IPS-15b (cell line): ENCODE measurements at regions not wholly inside any gene's neighbourhood (a gene's known extent, or its start where the extent isn't known, plus 50 kb on each side); places are given as distances from the start of the nearest gene placed in this dataset.

Experiments used
- H3K27me3 ChIP-seq: one replicate; pipeline ENCODE4 v1.6.1; 2013; ENCODE audit warnings: low read length; ENCODE audit not compliant: control insufficient read depth, insufficient read depth
- H3K36me3 ChIP-seq: one replicate; pipeline ENCODE4 v1.6.1; 2013; ENCODE audit warnings: low read length; ENCODE audit not compliant: control insufficient read depth, insufficient read depth
- H3K4me1 ChIP-seq: one replicate; pipeline ENCODE4 v1.6.1; 2013; ENCODE audit warnings: mild to moderate bottlenecking, low read length; ENCODE audit not compliant: control insufficient read depth, insufficient read depth
- H3K4me3 ChIP-seq: one replicate; pipeline ENCODE4 v1.5.1; 2013; ENCODE audit warnings: low read depth, low read length
- H3K9ac ChIP-seq: one replicate; pipeline ENCODE4 v1.6.1; 2013; ENCODE audit warnings: low read depth, mild to moderate bottlenecking, low read length
- H3K9me3 ChIP-seq: one replicate; pipeline ENCODE4 v1.6.1; 2013; ENCODE audit warnings: mild to moderate bottlenecking, low read length; ENCODE audit not compliant: control insufficient read depth, insufficient read depth

DNA sequence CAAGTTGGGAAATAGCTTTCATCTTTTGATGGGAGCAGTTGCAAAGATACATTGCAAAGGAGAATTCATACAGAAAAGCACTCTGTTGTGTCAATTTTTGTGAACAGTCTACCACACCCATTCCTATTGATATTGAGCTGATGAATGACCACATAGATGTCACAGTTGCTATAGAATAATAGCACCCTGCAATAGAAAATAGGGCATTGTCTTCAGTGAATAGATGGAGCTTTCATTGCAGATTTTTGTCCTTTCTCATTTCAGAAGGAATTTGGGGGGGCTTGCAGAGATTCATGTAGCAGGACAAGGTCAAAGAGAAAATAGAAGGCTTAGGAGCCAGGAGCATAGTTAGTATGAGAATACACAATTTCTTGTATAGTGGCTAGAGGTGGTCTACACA, 237.9 kb downstream of the TMEM38B start:
- Histone ChIP-seq H3K9me3 (peaks cover 3% of the 10 kb centered on the region), H3K4me1 (no peaks in the 10 kb centered on the region), H3K9ac (no peak overlapping the region), H3K27me3 (no peaks in the 10 kb centered on the region), H3K36me3 (no peaks in the 10 kb centered on the region), H3K4me3 (no peak overlapping the region)

DNA sequence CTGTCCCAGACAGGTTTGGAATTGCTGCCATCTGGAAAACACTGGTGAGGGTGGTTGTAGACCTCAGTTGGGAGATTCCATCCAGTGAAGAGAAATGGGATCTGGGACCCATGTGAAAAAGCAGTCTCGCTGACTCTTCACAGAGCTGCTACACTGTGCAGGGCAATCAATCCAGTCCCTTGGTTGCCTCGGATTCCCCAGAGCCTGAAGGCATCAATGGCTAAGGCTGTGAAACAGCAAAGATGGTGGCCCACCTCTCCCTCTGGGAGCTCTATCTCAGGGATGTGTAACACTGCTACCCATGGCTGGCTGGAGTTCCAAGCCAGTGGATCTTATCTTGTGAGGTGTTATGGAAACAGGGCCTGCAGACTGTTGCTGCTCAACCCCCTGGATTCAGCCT, 256.1 kb downstream of the TMEM38B start:
- Histone ChIP-seq H3K9me3 (no peaks in the 10 kb centered on the region), H3K36me3 (no peaks in the 10 kb centered on the region), H3K27me3 (no peaks in the 10 kb centered on the region), H3K4me1 (no peaks in the 10 kb centered on the region), H3K4me3 (no peak overlapping the region), H3K9ac (no peak overlapping the region)

DNA sequence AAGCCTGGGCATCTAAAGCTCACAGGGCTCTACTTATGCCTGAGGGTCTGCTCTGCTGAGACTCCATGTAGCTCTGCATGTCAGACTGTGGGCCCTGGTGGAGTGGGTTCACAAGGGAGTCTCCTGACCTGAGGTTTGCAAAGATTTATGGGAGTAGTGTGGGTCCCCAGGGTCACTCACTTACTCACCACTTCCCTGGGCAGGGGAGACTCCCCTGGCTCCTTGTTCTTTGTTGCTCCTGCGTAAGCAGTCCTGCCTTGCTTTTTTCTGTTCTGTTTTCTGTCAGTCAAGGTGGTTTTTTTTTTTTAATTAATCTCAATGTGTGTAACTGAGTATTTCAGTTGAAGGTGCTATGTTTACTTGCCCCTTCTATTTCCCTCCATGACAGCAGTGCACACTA, 256.6 kb downstream of the TMEM38B start:
- Histone ChIP-seq H3K9me3 (no peaks in the 10 kb centered on the region), H3K9ac (no peak overlapping the region), H3K4me1 (no peaks in the 10 kb centered on the region), H3K4me3 (no peak overlapping the region), H3K36me3 (no peaks in the 10 kb centered on the region), H3K27me3 (no peaks in the 10 kb centered on the region)

DNA sequence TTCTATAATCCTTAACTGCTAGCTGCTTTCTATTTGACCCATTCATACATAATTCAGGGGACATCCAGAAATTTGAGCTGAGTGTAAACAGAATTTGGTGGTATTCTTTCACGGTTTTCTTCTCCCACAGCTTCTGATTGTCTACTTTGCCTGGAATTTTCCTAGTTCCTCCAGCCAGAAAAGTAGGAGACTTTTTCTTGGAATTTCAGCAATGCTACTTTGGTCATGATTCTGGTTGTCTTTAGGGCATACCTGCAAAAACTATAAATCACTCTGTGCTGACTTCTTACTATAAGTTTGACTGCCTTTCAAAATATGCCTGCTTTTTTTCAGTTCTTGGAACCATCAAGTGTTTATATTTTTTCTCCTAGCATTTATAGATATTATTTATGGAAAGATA, 260.2 kb downstream of the TMEM38B start:
- H3K4me1 ChIP-seq: peaks cover 3% of the 10 kb centered on the region
- no peak overlapping the region for H3K9ac ChIP-seq
- no peaks in the 10 kb centered on the region for H3K27me3 ChIP-seq
- no peaks in the 10 kb centered on the region for H3K9me3 ChIP-seq
- no peak overlapping the region for H3K4me3 ChIP-seq
- H3K36me3 ChIP-seq: no peaks in the 10 kb centered on the region

DNA sequence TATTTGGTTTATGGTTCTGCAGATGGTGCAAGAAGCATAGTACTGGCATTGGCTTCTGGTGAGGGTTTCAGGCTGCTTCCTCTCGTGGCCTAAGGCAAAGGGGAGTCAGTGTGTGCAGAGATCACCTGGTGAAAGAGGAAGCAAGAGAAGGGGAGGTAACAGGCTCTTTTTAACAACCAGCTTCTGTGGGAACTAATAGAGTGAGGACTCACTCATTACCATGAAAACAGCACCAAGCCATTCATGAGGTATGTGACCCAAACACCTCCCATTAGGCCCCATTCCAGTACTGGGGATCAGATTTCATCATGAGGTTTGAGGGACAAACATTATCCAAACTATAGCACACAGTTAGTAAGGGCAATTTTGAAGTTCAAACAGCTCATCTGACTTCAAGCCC, 263.5 kb downstream of the TMEM38B start:
- no peaks in the 10 kb centered on the region for H3K36me3 ChIP-seq
- no peak overlapping the region for H3K4me3 ChIP-seq
- no peak overlapping the region for H3K9ac ChIP-seq
- no peaks in the 10 kb centered on the region for H3K9me3 ChIP-seq
- H3K27me3 ChIP-seq: no peaks in the 10 kb centered on the region
- H3K4me1 ChIP-seq: peaks cover 3% of the 10 kb centered on the region

DNA sequence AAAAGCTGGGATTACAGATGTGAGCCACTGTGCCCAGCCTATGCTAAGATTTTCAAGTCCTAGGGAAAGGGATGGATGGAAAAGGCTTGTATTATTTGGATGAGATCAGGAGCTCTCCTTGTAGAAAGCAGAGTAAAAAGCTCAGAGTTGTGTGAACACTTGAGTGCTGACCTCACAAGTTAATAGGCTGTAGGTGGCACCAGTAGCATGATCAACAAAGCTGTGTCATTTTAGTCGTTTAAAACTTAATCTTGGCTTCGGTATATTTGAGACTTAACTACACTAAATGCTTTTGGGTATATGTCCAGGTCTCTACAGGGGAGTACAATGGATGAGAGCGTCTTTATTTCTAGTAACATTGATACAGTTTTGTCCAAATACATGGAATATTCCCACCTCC, 264.2 kb downstream of the TMEM38B start:
- Histone ChIP-seq H3K27me3 (no peaks in the 10 kb centered on the region), H3K9me3 (no peaks in the 10 kb centered on the region), H3K36me3 (no peaks in the 10 kb centered on the region)

DNA sequence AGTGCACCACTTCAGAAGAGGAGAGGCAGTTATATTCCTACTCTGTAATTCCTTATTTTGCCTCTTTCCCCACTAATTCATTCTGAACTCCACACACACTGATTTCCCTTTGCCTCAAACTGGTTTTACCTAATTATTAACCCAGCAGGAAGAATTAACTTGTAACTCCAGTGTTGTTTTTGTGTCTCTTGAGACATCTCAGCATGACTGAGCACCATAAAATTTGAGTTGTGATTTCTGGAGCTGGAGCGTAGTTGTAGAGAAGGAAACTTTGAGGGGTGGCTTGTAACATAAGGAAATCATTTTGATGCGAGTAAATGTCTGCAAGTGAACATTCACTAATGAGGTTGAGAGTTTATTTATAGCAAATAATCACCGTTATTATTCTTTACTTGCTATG, 265.2 kb downstream of the TMEM38B start:
- no peak overlapping the region for H3K9ac ChIP-seq
- H3K9me3 ChIP-seq: no peaks in the 10 kb centered on the region
- peaks cover 3% of the 10 kb centered on the region for H3K4me1 ChIP-seq
- no peaks in the 10 kb centered on the region for H3K27me3 ChIP-seq
- H3K4me3 ChIP-seq: no peak overlapping the region
- no peaks in the 10 kb centered on the region for H3K36me3 ChIP-seq

More for the DNA sequence above, 264.2 kb downstream of the TMEM38B start:
- H3K4me3 ChIP-seq: no peak overlapping the region
- no peak overlapping the region for H3K9ac ChIP-seq
- H3K4me1 ChIP-seq: peaks cover 3% of the 10 kb centered on the region

DNA sequence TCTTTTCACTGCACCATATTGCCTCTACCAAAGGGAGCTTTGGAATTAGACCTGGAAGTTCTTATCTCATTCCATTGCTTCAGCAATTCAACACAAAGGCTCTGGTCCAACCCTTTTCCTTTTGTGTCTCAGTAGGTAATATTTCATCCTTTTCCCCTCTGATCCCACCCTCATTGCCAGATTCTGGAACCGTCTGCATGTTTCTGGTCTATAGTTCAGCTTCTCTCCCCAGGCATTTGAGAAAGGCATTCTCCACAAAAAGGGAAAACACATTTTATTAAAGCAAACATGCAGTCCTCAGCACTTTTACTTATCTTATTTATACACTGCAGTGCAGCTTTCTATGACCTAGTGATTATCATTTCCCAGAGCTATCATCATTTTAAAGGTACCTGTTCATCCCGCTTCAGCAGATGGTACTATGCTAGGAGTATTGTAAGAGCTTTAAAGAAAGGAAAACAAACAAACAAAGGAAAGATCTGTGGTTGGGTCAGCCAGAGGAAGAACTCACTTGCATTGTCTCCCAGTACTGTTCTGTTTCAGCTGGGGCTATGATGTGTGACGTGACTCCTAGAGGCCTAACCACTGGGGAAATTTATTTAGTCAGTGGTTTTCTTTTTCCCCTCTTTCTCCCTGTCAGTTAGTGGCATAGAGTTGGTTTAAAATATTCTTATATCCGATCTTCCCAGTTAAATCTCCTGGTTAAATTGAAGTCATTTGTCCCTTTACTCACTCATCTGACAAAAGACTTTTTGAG, 269.2 kb downstream of the TMEM38B start:
- Histone ChIP-seq H3K36me3 (no peaks in the 10 kb centered on the region), H3K9ac (no peak overlapping the region), H3K27me3 (no peaks in the 10 kb centered on the region), H3K4me1 (no peaks in the 10 kb centered on the region), H3K9me3 (no peaks in the 10 kb centered on the region), H3K4me3 (no peak overlapping the region)

DNA sequence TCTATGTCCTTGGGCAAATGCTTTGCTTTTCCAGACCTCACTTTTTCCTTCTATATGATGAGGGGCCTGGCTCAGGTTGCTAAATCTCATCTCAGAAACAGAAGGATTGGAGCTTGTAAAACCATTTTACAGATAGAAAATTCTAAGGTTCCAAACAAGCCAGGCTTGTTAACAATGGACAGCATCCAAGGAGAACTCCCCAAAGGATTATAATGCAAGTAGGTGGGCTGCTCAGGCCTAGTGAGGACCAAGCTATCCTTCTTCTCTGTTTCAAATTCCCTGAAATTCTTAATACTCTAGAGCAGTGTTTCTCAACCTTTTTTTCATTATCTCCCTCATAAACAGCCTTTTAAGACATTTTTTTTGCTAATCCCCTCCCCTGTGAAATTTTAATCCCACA, 269.8 kb downstream of the TMEM38B start:
- H3K9me3 ChIP-seq: no peaks in the 10 kb centered on the region
- H3K36me3 ChIP-seq: no peaks in the 10 kb centered on the region
- no peaks in the 10 kb centered on the region for H3K4me1 ChIP-seq
- H3K27me3 ChIP-seq: no peaks in the 10 kb centered on the region
- H3K9ac ChIP-seq: no peak overlapping the region
- no peak overlapping the region for H3K4me3 ChIP-seq

DNA sequence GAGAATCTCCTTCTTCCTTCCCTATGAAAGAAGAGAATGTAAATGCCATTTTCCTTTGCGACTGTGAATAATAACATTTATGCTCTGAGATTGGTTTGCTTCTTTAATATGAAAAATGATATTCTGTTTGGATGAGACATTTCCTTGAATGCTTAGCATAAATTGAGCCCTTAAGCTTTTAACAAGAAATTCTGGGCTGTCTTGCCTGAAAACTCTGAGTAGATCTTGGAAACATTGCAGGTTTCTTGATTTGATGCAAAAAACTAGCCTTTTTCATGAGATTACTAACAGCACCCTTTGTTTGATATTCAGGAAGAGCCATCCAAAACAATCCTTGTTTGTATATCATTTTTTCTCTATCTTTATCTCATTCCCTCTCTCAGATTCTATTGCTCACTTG, 272.5 kb downstream of the TMEM38B start:
- Histone ChIP-seq H3K4me3 (no peak overlapping the region), H3K36me3 (no peaks in the 10 kb centered on the region), H3K4me1 (no peaks in the 10 kb centered on the region), H3K9ac (no peak overlapping the region), H3K9me3 (no peaks in the 10 kb centered on the region), H3K27me3 (peaks cover 3% of the 10 kb centered on the region)

DNA sequence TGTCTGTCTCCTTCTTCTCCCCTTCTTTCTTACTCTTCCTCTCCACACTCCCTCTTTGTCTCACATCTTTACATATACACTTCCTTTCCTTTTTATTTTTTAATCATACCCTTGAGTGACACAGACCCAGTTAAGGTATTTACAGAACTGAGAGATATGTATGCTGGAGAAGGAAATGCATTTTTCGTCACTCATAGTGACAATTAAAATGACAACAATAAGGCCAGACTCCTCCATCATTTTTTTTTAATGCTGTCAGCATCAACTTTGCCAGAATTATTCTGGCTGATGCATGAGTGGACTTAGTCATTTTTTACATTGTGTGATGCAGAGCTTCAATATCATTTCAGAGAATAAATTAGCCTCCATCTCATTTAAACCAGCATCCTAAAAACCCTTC, 272.9 kb downstream of the TMEM38B start:
- Histone ChIP-seq H3K27me3 (peaks cover 7% of the 10 kb centered on the region), H3K9ac (no peak overlapping the region), H3K4me3 (no peak overlapping the region), H3K9me3 (no peaks in the 10 kb centered on the region), H3K4me1 (no peaks in the 10 kb centered on the region), H3K36me3 (no peaks in the 10 kb centered on the region)

DNA sequence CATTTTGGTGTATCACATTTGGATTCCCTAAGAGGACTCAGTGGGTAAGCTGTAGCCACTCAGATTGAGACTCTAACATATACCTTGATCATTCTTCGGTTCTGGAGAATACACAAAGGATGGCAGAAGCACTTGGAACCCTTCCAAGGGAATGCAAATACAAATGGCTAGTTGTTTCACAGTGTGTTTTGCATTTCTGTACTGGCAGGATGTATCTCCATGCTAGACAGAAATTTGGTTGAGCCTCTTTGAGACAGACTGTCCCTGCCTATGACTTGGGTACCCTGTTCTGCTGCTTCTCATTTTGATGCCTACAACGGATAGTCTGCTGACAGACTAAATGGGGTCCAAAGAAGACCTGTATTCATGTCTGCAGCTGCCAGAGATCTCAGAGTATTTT, 273.5 kb downstream of the TMEM38B start:
- H3K9me3 ChIP-seq: no peaks in the 10 kb centered on the region
- no peaks in the 10 kb centered on the region for H3K36me3 ChIP-seq
- no peaks in the 10 kb centered on the region for H3K4me1 ChIP-seq

More for the DNA sequence above, 273.5 kb downstream of the TMEM38B start:
- Histone ChIP-seq H3K9ac (no peak overlapping the region), H3K4me3 (no peak overlapping the region), H3K27me3 (peaks cover 12% of the 10 kb centered on the region)
